ENCODE measurements at regions not wholly inside any gene's neighbourhood (a gene's known extent, or its start where the extent isn't known, plus 50 kb on each side); places are given as distances from the start of the nearest gene placed in this dataset.

DNA sequence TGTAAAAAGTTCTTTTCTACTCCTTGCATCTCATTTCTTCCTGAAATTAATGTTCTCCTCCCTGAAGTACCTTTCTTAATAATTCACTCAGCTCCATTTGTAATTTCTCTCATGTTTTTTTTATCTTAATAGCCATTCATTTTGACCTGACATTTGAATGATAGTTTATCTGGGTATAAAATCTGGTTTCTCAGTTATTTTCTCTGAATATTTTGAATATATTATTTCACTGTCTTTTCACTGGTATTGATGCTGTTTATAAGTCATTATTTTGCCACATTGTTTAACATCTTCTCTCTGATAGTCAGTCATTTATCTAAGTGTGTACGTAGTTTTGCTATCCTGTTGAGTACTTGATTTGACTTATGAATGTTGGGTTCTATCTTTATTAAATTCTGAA, 68.8 kb upstream of the ARHGAP18 start:
- DNase-seq (ENCODE audit: low spot score), result no peak

DNA sequence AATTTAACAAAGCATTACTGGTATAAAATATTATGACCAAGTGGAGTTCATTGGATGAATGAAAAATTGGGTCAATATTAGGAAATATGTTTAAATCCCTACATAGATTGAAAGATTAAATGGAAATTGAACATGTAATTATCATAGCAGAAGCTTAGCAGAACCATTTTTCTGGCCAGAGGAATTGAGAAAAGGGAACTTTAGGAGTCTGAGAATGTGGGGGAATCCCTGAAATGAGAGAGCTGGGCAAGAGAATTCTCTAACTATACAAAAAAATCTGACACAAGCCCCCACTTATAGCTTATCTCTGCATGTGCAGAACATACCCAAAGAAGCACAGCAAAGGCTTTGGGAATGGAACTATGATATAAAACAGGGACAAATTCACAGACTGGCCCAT, 67.4 kb upstream of the ARHGAP18 start:
- DNase-seq (ENCODE audit: low spot score), result no peak

DNA sequence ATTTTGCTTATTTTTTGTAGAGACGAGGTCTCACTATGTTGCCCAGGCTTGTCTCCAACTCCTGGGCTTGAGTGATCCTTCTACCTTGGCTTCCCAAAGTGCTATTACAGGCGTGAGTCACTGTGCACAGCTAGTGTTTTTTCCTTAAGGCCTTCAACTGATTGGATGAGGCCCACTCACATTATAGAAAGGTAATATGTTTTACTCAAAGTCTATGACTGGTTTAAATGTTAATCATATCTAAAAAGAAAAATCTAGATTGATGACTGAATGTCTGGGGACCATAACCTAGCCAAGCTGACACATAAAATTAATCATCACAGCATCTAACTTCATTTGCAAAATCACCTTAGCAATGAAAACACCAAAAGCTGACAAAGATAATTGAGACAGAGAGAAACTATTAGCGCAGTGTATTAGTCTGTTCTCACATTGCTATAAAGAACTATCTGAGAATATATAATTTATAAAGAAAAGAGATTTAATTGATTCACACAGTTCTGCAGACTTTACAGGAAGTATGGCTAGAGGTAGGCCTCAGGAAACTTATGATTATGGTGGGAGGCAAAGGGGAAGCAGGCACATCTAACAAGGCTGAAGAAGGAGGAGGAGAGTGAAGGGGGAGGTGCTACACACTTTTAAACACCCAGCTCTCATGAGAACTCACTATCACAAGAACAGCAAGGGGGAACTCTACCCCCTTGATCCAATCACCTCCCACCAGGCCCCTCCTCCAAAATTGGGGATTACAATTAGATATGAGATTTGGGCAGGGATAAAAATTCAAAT, 66.8 kb upstream of the ARHGAP18 start:
- DNase-seq (ENCODE audit: low spot score), result no peak

DNA sequence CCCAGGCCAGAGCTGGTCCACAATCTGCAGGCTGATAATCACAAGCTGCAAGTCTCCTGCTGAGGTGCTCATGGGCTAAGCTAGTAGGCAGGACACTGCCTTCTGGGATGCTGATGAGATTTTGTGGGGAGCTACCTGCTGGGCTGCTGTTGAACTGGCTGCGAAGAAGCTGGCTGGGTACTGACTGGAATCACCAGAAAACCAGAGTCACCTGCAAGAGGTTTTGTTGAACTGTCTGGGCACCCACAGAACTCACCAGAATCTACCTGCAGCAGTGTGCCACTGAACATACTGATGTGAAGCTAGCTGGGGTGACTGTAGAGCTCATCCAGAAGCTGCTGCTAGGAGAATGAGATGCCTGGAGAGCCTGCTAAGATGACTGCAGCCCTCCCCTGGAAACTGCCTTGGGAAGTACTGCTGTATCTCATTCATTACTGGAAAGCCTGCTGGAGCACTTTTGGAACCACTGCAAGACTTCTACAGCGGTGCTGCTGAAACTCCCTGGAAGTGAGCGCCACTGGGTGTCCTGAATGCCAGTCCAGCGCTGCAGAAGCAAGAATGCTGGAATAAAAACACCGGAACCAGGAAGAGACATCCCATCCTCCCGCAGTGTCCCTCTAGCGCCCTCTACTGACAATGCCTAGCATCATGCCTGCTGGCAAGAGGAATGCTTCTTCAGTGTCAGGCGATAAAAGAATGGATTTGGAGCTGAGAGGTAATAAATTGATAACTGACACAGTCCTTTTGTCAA, 64.9 kb upstream of the ARHGAP18 start:
- peak; percentile 63 for DNase-seq (ENCODE audit: low spot score)

- no peak for DNase-seq (ENCODE audit: low spot score)
Measured at GRCh38 chr6:129773304-129773703, 63.3 kb upstream of the ARHGAP18 start.

- no peak for DNase-seq (ENCODE audit: low spot score)
Measured at GRCh38 chr6:129771678-129772077, 61.7 kb upstream of the ARHGAP18 start.

DNA sequence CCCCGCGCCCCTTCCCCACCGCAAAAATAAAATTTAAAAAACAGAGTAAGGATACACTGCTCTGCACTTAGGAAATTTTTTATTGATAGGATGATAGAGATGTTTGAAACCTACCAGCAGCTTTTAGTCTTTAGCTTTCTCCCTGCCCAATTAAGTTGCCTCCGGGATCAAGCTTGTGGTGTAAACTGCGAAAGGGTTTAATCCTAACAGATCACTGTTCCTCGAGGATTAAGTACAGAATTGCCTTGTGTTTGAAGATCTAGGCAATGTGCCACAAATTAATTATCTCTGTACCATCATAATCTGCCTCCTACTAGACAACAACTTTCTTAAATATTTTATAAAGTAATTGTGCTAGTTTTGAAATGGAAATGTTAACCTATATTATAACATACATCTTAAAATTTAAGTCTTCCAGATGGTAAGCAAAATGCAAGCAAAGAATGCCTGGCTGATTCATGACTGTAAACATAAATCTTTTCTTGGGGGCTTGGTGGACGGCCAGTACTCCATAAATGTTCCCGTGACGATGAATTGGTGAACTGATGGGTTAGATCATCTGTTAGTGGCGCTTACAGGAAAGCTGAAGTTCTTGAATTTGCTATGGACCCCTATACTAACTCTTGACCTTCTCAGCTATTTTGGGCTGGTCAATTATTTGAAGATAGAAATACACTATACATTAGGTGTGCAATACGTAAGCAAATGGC, 58.0 kb upstream of the ARHGAP18 start:
- DNase-seq (ENCODE audit: low spot score), result no peak

DNA sequence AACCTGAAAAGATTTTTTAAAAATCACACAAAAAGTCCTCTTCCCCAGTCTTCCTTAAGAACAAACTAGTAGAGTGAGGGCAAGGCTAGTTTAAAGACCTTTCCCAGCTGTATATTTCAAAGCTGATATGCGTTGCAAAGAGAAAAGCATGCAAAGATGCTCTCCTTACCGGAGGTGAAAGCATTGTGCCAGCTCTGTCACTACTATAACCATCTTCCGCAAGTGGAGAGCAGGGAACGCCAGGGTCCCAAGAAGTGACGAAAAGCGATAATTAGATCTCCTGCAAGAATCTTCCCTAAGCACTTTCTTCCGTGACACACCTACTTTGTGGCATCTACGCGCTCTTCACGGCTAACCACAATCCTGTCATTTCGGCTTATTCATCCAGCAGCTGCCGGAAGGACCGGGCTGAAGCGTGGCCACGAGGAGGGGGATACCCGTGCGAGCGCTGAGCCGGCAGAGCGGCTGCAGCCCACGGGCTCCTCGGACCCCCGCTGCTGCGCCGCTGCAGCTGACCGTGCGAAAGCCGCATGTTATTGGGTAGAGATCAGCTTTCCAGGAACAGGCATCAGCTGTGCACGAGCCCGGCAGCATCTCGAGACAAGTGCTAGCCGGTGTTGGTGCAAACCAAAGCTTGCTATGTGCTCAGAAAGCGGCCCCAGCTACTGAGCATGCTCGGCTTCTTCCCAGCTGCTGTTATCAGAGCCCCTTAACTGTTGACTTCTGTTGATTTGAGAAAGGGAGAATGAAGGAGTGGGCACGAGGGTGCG, 57.2 kb upstream of the ARHGAP18 start:
- DNase-seq (ENCODE audit: low spot score), result peak; percentile 69

DNA sequence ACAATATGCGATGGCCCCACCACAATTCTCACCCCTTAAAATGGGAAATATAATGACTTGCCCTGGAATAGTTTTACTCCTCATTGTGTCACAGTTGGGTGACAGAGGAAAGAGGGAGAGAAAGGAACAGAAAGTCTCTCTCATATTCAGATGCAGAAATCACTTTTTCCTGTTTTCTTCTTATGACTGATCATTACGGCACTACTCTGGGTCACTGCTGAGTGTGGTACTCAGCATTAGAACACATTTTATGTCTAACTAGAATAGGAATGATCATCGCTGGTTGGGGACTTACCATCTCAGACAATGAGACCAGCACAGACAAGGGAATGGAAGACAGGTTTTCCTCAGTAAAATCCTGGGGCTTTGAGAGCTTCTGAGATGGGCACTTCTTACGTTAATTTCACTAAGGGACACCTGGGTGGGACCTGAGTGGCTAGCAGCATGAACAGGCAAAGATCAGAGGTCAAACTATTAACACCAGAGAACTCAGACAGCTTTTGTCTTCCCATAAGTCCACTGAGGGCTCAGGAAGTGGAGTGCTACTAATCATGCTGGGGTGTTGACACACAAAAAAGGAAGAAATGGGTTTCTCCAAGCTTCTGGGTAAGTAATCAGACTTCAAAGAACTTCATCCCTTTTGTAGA, 54.9 kb upstream of the ARHGAP18 start:
- DNase-seq (ENCODE audit: low spot score), result no peak

DNA sequence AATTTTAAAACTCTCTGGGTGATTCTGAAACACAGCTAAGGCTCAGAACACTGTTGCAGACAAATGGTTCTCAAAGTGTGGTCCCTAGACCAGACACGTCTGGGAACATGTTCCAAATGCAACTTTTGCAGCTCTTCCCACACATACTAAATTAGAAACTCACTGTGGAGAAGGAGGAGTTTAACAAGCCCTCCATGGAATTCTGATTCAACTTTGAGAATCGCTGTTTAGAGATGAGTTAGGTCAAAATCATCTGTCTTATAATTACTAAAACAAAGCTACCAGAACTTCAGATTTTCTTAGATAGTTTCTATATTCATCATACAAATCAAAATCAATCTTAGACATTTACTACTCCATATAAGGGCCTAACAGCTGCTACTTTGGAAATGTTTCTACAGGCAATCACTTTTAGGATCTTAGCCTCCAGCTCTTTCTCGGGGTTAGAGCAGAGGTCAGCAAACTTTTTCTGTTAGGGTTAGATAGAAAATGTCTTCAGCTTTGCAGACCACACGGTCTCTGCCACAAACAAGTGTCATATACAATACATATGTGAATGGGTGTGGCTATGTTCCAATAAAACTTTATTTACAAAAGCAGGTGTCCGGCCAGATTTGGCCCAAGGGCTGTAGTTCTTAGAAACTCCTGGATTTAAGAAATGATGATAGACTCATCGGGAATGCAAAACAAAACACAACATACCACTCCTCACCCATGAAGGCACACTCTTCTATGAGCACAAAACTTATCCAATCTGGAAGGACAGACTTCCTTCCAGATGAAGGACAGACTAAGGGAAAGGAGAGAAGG, 50.0 kb upstream of the ARHGAP18 start:
- no peak for DNase-seq (ENCODE audit: low spot score)

Measured in SK-N-DZ (cell line).